Activated CD8-positive, alpha-beta memory T cell treated with anti-CD3 and anti-CD28 coated beads, Interleukin-2, amount 10 ng/mL, durations not matched to agents 7 days and 5 days (primary cell): ENCODE measurements at regions not wholly inside any gene's neighbourhood (a gene's known extent, or its start where the extent isn't known, plus 50 kb on each side); places are given as distances from the start of the nearest gene placed in this dataset.
"Not testable (repeated sequence)": the region's sequence is repeated elsewhere in the genome, so short reads cannot be mapped to it uniquely, and the experiment has no call there.

Experiments
- ATAC-seq: fragments of 150-1000 bp; cut with Tn5 transposase; one replicate; pipeline ENCODE4 v1.10.0; 2021; ENCODE audit warnings: moderate library complexity
- CTCF ChIA-PET: fragments of 350-600 bp; sonication (Branson Sonifier 250); formaldehyde crosslinking; loops from one replicate; lab custom pipeline; 2021; ENCODE audit warnings: antibody characterized with exemption; lab: Charles Lee
- DNase-seq: peaks from one replicate; pipeline ENCODE4 v3.0.0-alpha.2; 2020
- H3K27ac Mint-ChIP-seq: one replicate; pipeline ENCODE4 v1.8.0; 2021; ENCODE audit warnings: mild to moderate bottlenecking, mixed read lengths
- H3K27me3 Mint-ChIP-seq: one replicate; pipeline ENCODE4 v1.8.0; 2021; ENCODE audit warnings: mixed read lengths
- H3K36me3 Mint-ChIP-seq: one replicate; pipeline ENCODE4 v1.8.0; 2021; ENCODE audit warnings: mild to moderate bottlenecking, mixed read lengths
- H3K4me1 Mint-ChIP-seq: one replicate; pipeline ENCODE4 v1.8.0; 2021; ENCODE audit warnings: mixed read lengths
- H3K4me3 Mint-ChIP-seq: one replicate; pipeline ENCODE4 v1.8.0; 2021; ENCODE audit warnings: mild to moderate bottlenecking, moderate library complexity, mixed read lengths
- H3K9me3 Mint-ChIP-seq: one replicate; pipeline ENCODE4 v1.8.0; 2022; ENCODE audit warnings: low read depth, mixed read lengths

- ATAC-seq, CTCF ChIA-PET, DNase-seq, H3K4me1 Mint-ChIP-seq, H3K9me3 Mint-ChIP-seq, H3K4me3 Mint-ChIP-seq, H3K27ac Mint-ChIP-seq, H3K36me3 Mint-ChIP-seq, H3K27me3 Mint-ChIP-seq: not testable (repeated sequence)
These were observed 100.5 kb upstream of the BPY2B start for GRCh38 chrY:24517340-24517739.

- peak; percentile 63 for ATAC-seq
- H3K9me3 Mint-ChIP-seq, H3K4me3 Mint-ChIP-seq, H3K36me3 Mint-ChIP-seq, DNase-seq, H3K27ac Mint-ChIP-seq, H3K4me1 Mint-ChIP-seq, CTCF ChIA-PET, H3K27me3 Mint-ChIP-seq: not testable (repeated sequence)
These were observed 96.1 kb upstream of the BPY2B start for GRCh38 chrY:24521686-24522085.

GRCh38 chrY:24537247-24537970, 80.4 kb upstream of the BPY2B start:
- H3K9me3 Mint-ChIP-seq, H3K4me1 Mint-ChIP-seq, DNase-seq, CTCF ChIA-PET, H3K27me3 Mint-ChIP-seq, ATAC-seq, H3K36me3 Mint-ChIP-seq, H3K27ac Mint-ChIP-seq, H3K4me3 Mint-ChIP-seq: not testable (repeated sequence)

- H3K4me3 Mint-ChIP-seq, H3K4me1 Mint-ChIP-seq, H3K27me3 Mint-ChIP-seq, CTCF ChIA-PET, H3K27ac Mint-ChIP-seq, H3K9me3 Mint-ChIP-seq, DNase-seq, ATAC-seq, H3K36me3 Mint-ChIP-seq: not testable (repeated sequence)
These were observed 69.0 kb upstream of the BPY2B start for GRCh38 chrY:24548807-24549206.

- H3K4me3 Mint-ChIP-seq, DNase-seq, H3K4me1 Mint-ChIP-seq, H3K27me3 Mint-ChIP-seq, H3K27ac Mint-ChIP-seq, H3K36me3 Mint-ChIP-seq, ATAC-seq, CTCF ChIA-PET, H3K9me3 Mint-ChIP-seq: not testable (repeated sequence)
These were observed 56.4 kb upstream of the BPY2B start for GRCh38 chrY:24561422-24561821.
